Adrenal gland (tissue), 5 donors: ENCODE measurements at regions not wholly inside any gene's neighbourhood (a gene's known extent, or its start where the extent isn't known, plus 50 kb on each side); places are given as distances from the start of the nearest gene placed in this dataset.

Experiments used
- CTCF ChIP-seq, 6 experiments: fragments of 450-650 bp in 4 of 6; fragments of 200-600 bp in 2 of 6; sonication (generic) in 1 of 6; IDR thresholded peaks; 1 replicate in 5 of 6; 2 replicates in 1 of 6; pipeline versions ENCODE4 v1.5.1 to v1.8.0; 2016 to 2021; ENCODE audit warnings: antibody characterized with exemption in 6 of 6, mild to moderate bottlenecking in 2 of 6, moderate library complexity in 1 of 6
- POLR2A ChIP-seq, 2 donors: fragments of 450-650 bp; IDR thresholded peaks; one replicate each; pipeline ENCODE4 v1.6.1; 2017; ENCODE audit warnings: antibody characterized with exemption in 2 of 2, mild to moderate bottlenecking in 2 of 2, moderate library complexity in 1 of 2
- donor health status: DM: no; HTN: no; CAD: no.

GRCh38 chr17:83190004-83190385 is 110.6 kb downstream of the METRNL start:
- TF ChIP-seq CTCF (IDR thresholded peaks at IDR 0.05) (no peak), POLR2A (IDR thresholded peaks at IDR 0.05) (no peak)
